Bronchial epithelial cell (primary cell): ENCODE measurements at regions not wholly inside any gene's neighbourhood (a gene's known extent, or its start where the extent isn't known, plus 50 kb on each side); places are given as distances from the start of the nearest gene placed in this dataset.
A peak's percentile ranks its signal among the peaks of the same experiment; 100 is the strongest.

Source experiments
- DNase-seq: peaks from one replicate; pipeline ENCODE4 v3.0.0-alpha.2; 2010; ENCODE audit warnings: low read depth
- FAIRE-seq: peaks from 2 replicates; lab custom pipeline; 2011; peaks lifted over from hg19 to GRCh38; lab: Jason Lieb, UNC
- H3K27me3 ChIP-seq: 2 replicates; pipeline ENCODE4 v1.5.1; 2011; ENCODE audit warnings: low read length; ENCODE audit not compliant: control insufficient read depth, insufficient read depth
- H3K36me3 ChIP-seq: 2 replicates; pipeline ENCODE4 v1.5.1; 2011; ENCODE audit warnings: low read length; ENCODE audit not compliant: control insufficient read depth, insufficient read depth
- H3K4me3 ChIP-seq: 2 replicates; pipeline ENCODE4 v1.5.1; 2011; ENCODE audit warnings: mild to moderate bottlenecking, low read depth, low read length, control low read depth
- TF ChIP-seq, protein P1 (sequence below): IDR thresholded peaks from 2 replicates; pipeline ENCODE4 v1.5.1; 2011; ENCODE audit warnings: mild to moderate bottlenecking, moderate library complexity, low read length, control low read depth, inconsistent platforms; ENCODE audit not compliant: insufficient read depth, severe bottlenecking

DNA sequence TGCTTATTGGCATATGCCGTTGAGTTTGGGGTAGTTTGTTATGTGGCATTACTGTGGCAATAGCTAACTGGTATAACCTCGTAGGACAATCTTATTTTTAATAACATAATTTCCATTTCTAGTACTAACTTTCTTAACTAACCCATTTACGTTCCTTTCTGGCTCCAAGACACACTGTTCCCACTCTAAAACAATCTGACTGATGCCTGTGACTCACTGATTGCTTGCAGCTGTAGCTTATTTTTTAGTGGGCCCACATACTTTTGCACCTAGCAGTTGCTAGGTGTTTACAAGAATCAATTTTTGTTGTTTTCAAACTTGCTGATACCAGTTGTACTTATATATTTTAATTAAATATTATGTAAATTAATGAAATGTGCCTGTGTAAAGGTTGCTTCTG, 52.2 kb downstream of the FAT3 start:
- DNase-seq, result no peak
- Histone ChIP-seq H3K36me3 (no peaks in the 10 kb centered on the region), H3K4me3 (no peak overlapping the region), H3K27me3 (no peaks in the 10 kb centered on the region)
- TF ChIP-seq, protein P1, sequence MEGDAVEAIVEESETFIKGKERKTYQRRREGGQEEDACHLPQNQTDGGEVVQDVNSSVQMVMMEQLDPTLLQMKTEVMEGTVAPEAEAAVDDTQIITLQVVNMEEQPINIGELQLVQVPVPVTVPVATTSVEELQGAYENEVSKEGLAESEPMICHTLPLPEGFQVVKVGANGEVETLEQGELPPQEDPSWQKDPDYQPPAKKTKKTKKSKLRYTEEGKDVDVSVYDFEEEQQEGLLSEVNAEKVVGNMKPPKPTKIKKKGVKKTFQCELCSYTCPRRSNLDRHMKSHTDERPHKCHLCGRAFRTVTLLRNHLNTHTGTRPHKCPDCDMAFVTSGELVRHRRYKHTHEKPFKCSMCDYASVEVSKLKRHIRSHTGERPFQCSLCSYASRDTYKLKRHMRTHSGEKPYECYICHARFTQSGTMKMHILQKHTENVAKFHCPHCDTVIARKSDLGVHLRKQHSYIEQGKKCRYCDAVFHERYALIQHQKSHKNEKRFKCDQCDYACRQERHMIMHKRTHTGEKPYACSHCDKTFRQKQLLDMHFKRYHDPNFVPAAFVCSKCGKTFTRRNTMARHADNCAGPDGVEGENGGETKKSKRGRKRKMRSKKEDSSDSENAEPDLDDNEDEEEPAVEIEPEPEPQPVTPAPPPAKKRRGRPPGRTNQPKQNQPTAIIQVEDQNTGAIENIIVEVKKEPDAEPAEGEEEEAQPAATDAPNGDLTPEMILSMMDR, result no peak
- no peak for FAIRE-seq

DNA sequence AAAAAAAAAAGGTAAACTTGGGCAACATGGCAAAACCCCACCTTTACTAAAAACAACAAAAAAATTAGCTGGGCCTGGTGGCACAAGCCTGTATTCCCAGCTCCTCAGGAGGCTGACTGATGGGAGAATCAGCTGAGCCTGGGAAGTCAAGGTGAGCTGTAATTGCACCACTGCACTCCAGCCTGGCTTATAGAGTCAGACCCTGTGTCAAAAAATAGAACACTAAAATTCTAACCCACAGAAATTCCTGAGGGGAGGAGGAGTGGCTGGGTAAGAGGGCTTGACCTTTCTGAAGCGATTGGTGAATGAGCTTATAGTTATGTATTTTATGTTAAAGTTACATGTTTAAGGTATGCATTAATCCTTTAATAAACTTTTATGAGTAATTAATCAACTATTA, 53.3 kb downstream of the FAT3 start:
- Histone ChIP-seq H3K4me3 (no peak overlapping the region), H3K36me3 (no peaks in the 10 kb centered on the region), H3K27me3 (no peaks in the 10 kb centered on the region)
- DNase-seq (peak; percentile 26), FAIRE-seq (no peak)
- TF ChIP-seq, protein P1, result no peak

DNA sequence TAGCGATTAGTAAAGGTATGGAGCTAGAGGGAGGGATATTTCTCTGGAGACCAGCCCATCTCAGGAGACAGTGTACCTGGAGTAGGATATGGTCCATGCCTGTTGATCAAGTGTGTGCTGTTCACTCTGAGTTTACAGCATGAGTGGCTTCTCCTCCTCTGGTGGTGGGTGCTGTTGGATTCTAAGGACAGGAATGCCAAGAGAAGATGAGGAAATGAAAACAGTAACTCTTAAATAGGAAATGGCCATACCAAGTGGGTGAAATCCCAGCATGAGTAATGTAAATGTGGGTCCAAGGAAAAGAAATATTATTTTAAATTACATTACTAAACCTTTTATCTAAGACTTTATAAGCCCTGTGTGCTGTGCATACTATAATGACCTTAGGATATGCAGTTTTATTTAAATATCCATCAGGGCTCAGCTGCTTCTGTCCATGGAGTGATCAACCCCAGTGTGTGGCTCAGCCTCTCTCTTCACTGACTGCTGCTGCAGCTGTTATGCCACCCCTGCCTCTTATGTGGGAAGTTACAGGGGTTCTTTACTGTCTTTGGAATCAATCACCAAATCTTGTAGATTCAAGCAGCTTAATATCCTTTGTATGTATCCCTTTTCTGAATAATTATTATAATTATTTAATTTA, 54.3 kb downstream of the FAT3 start:
- TF ChIP-seq, protein P1, result no peak
- no peak for DNase-seq
- H3K4me3 ChIP-seq, result no peak overlapping the region
- no peaks in the 10 kb centered on the region for H3K36me3 ChIP-seq
- FAIRE-seq, result no peak
- H3K27me3 ChIP-seq, result no peaks in the 10 kb centered on the region

DNA sequence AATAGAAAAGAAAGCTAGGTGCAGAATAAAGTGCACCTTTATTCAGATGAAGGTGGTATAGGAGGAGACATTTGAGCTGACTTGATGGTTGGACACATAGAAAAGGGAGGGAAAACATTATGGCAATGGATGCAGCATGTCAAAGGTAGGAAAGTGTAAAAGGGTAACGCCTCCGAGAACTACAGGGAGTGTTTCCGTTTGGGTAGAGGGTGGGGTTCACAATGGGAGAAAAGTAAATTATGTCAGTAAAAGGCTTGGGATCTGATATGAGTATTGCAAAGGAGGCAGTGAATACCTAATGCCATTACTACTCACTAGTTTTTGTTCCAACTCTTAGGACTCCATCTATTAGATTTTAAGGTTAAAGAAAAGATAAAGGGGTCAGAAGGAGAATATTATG, 59.5 kb downstream of the FAT3 start:
- DNase-seq (no peak), FAIRE-seq (no peak)
- TF ChIP-seq, protein P1, result no peak
- Histone ChIP-seq H3K36me3 (no peaks in the 10 kb centered on the region), H3K4me3 (no peak overlapping the region), H3K27me3 (no peaks in the 10 kb centered on the region)

DNA sequence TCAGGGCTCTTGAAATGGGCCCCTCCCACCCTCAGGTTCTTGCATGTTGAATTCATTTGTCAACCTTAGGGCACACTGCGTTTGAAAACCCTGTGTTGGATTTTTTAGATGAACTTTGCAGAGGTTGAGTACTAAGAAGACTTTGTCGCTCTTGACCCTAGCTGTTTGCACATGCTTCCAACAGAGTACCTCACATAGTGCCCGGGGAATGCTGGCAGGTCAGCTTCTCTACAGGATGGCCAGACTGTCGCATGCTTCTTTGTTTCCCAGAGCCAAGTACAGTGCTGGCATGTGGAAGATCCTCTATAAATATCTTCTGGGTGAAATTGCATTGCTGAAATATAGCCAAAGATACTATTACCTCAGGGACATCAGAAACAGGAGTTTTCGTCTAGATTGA, 59.9 kb downstream of the FAT3 start:
- Histone ChIP-seq H3K27me3 (no peaks in the 10 kb centered on the region), H3K36me3 (no peaks in the 10 kb centered on the region), H3K4me3 (no peak overlapping the region)
- TF ChIP-seq, protein P1, result no peak
- DNase-seq (no peak), FAIRE-seq (no peak)

DNA sequence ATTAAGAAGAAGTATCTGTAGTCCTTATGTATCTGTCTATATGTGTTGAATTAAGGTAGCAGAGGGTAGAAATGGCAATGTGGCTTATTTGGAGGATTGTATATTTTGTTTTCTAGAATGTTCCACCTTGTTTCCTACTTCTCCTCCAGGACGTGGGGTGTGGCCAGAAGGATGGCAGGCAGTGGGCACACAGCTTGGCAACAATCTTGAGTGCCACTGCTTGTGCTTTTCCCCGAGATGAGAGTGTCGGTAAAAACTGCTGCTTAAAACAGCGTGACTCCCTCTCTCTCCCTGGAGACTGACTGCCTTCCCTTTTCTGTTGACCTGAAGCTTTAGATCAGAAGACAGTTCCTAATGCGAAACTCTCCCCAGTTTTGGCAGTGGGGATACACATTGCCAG, 61.2 kb downstream of the FAT3 start:
- Histone ChIP-seq H3K27me3 (no peaks in the 10 kb centered on the region), H3K4me3 (no peak overlapping the region), H3K36me3 (no peaks in the 10 kb centered on the region)
- TF ChIP-seq, protein P1, result no peak
- FAIRE-seq, result no peak
- no peak for DNase-seq
